ENCODE measurements at regions not wholly inside any gene's neighbourhood (a gene's known extent, or its start where the extent isn't known, plus 50 kb on each side); places are given as distances from the start of the nearest gene placed in this dataset.

GRCh38 chr5:84565866-84566265, 181.2 kb upstream of the EDIL3 start:
- TF ChIP-seq POLR2A (IDR thresholded peaks at IDR 0.05; ENCODE audit: low read depth, low read length), result no peak
- no peak for TF ChIP-seq TAF1 (IDR thresholded peaks at IDR 0.05; ENCODE audit: low read depth, low read length)
- no peak for TF ChIP-seq POLR2AphosphoS5 (IDR thresholded peaks at IDR 0.05; ENCODE audit: low read depth, low read length)
- no peak for TF ChIP-seq PAX5 (IDR thresholded peaks at IDR 0.05; ENCODE audit: insufficient read depth, low read length, severe bottlenecking)
- TF ChIP-seq POU2F2 (IDR thresholded peaks at IDR 0.05; ENCODE audit: low read depth, low read length), result no peak
- TF ChIP-seq SPI1 (IDR thresholded peaks at IDR 0.05; ENCODE audit: low read depth, low read length), result no peak
